Activated naive CD4-positive, alpha-beta T cell treated with anti-CD3 and anti-CD28 coated beads, Interleukin-2, amount 50 U/mL, for 72 hours (primary cell): ENCODE measurements at regions not wholly inside any gene's neighbourhood (a gene's known extent, or its start where the extent isn't known, plus 50 kb on each side); places are given as distances from the start of the nearest gene placed in this dataset.
"Not testable (repeated sequence)": the region's sequence is repeated elsewhere in the genome, so short reads cannot be mapped to it uniquely, and the experiment has no call there.

Experiments used
- ATAC-seq, 2 donors: fragments of 150-1000 bp; cut with Tn5 transposase; 2 replicates each; pipeline ENCODE4 v1.10.0; 2021; ENCODE audit warnings: mild to moderate bottlenecking in 2 of 2, moderate library complexity in 2 of 2
- DNase-seq, 2 donors: peaks; one replicate each; pipeline ENCODE4 v3.0.0; 2021 to 2022; ENCODE audit warnings: low spot score in 2 of 2
- H3K27ac Mint-ChIP-seq, 2 donors: one replicate each; pipeline ENCODE4 v1.8.0; 2022; ENCODE audit warnings: mild to moderate bottlenecking in 2 of 2, mixed read lengths in 2 of 2
- H3K36me3 Mint-ChIP-seq, 2 donors: one replicate each; pipeline ENCODE4 v1.8.0; 2022; ENCODE audit warnings: mixed read lengths in 2 of 2
- H3K9me3 Mint-ChIP-seq, 2 donors: one replicate each; pipeline ENCODE4 v1.8.0; 2022; ENCODE audit warnings: mixed read lengths in 2 of 2

DNA sequence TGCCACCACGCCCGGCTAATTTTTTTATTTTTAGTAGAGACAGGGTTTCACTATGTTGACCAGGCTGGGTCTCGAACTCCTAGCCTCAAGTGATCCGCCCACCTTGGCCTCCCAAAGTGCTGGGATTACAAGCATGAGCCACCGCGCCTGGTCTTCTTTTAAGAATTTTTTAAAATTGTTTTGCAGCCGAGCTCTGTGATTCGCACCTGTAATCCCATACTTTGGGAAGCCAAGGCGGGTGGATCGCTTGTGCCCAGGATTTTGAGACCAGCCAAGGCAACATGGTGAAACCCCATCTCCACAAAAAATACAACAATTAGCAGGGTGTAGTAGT lies 73.3 kb downstream of the SOX9 start:
- H3K27ac Mint-ChIP-seq, ATAC-seq, DNase-seq, H3K36me3 Mint-ChIP-seq: not testable (repeated sequence)
- peaks cover 9 to 11% of the 10 kb centered on the region in 2 donors for H3K9me3 Mint-ChIP-seq

DNA sequence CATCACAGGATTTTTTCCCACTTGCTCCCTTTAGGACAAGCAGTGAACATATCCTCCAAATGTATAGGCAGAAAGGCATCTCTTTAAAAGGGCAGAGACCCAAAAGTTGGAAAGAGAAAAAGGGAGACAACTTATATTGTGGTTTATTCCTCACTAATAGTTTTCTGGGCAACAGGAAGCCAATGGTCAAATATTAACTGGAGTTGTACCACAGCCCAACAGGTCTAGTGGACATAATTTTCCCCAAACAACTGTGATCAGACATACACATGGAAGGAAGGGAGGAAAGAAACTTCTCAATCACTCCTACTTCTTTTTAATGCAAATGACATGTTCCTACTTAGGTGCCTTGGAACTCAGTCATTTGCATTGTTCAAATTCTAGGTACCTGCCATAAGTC lies 78.4 kb downstream of the SOX9 start:
- H3K36me3 Mint-ChIP-seq, result peaks cover 0 to 4% of the 10 kb centered on the region in 2 donors
- no peak for DNase-seq
- no peak overlapping the region for H3K27ac Mint-ChIP-seq
- H3K9me3 Mint-ChIP-seq, result peaks cover 15 to 20% of the 10 kb centered on the region in 2 donors
- ATAC-seq, result no peak

DNA sequence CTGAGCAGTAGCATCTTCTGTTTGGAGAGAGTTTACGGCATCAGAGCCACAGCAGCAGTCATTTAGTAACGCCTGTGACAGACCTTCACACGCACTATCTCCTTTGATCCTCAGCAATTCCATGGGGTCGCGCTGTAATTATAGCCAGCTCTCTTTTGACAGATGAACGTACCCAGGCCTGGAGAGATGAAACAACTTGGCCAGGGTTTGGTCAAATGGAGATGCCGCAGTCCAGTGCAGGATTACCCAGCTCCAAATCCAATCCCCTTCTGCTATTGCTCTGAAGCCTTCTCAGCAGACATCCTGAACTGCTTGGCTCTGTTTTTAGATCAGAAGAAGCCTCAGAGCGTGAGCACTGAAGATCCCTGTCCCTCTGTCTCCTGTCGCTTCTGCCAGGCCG lies 83.9 kb downstream of the SOX9 start:
- Mint-ChIP-seq H3K27ac (no peak overlapping the region), H3K36me3 (peaks cover 0 to 4% of the 10 kb centered on the region in 2 donors), H3K9me3 (peaks cover 4 to 7% of the 10 kb centered on the region in 2 donors)
- no peak for DNase-seq
- ATAC-seq, result no peak

DNA sequence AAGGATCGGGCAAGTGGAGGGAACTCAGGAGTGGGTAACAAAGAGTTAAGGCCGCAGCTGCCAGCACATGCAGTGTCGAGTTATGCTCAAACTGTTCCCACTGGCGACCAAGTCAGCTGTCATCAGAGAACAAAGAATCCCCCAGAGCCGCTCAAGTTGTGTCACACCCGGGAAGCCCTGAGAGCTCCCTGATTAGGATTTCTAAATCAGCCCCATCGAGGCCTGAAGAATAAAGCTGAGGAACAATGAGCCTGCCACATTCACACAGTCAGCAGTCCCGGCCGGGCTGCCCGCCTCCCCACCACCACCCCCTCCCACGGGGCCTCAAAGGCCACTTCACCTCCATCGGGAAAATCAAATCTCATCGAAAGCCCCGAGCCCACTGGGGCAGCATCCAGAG lies 84.5 kb downstream of the SOX9 start:
- Mint-ChIP-seq H3K27ac (no peak overlapping the region), H3K36me3 (peaks cover 0 to 4% of the 10 kb centered on the region in 2 donors), H3K9me3 (peaks cover 3 to 4% of the 10 kb centered on the region in 2 donors)
- no peak for ATAC-seq
- DNase-seq, result no peak

DNA sequence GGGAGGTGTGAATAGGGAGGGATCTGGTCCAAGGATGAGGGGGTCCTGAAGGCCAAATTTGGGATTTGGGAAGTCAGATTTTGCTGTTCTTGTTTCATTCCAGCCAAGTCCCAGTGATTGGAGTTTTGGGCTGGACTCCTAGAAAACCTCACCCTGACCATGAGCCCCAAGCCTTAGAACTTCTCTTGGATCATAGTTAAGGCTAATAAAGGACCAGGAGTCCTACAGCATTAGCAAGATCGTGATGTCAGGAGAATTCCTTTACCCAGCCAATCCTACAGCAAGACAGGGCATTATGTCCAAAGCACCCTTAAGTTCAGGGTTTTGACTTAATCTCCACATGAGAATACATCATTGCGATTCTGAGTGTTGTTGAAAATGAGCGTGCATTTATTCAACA lies 85.0 kb downstream of the SOX9 start:
- no peak overlapping the region for H3K27ac Mint-ChIP-seq
- H3K9me3 Mint-ChIP-seq, result peaks cover 3 to 4% of the 10 kb centered on the region in 2 donors
- DNase-seq, result no peak
- ATAC-seq, result no peak
- peaks cover 0 to 4% of the 10 kb centered on the region in 2 donors for H3K36me3 Mint-ChIP-seq

DNA sequence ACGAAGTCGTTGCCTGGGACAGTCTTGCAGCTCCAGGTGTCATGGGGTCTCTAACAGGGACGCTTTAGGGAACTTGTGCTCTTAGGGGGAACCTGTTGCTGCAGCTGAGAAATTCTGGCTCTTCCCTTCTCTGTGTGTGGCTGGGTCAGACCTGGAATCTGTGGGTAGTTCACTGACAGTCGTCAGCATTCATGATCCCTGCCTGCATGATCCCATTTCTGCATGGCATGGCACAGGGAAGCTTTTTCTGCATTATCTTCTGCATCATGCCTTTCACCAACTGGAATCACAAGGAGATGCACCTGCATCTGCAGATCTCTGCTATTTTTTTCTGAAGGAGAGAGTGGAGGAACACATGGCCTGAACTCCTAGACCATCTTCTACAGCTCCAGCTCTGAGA lies 85.6 kb downstream of the SOX9 start:
- Mint-ChIP-seq H3K9me3 (peaks cover 3 to 4% of the 10 kb centered on the region in 2 donors), H3K36me3 (peaks cover 0 to 4% of the 10 kb centered on the region in 2 donors), H3K27ac (no peak overlapping the region)
- ATAC-seq (no peak), DNase-seq (no peak)

DNA sequence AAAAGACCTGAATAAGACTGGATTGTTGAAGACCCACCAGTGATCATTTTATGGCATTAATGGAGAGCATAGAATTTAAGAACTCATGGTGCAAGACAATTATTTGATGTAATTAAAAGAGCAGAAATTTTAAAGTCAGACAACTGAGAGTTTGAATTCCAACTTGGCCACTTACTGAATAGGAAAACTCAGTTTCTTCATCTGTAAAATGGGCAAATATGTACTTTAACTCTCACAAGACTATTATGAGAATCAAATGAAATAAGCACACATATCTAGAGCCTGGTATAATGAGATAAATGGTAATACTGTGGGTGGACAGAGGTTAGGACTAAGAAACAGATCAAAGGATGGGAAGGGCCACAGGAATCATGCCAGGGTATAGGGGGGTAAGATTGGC lies 88.0 kb downstream of the SOX9 start:
- H3K27ac Mint-ChIP-seq, result no peak overlapping the region
- no peak for ATAC-seq
- H3K36me3 Mint-ChIP-seq, result peaks cover 0 to 4% of the 10 kb centered on the region in 2 donors
- H3K9me3 Mint-ChIP-seq, result peaks cover 0 to 5% of the 10 kb centered on the region in 2 donors
- DNase-seq, result no peak

DNA sequence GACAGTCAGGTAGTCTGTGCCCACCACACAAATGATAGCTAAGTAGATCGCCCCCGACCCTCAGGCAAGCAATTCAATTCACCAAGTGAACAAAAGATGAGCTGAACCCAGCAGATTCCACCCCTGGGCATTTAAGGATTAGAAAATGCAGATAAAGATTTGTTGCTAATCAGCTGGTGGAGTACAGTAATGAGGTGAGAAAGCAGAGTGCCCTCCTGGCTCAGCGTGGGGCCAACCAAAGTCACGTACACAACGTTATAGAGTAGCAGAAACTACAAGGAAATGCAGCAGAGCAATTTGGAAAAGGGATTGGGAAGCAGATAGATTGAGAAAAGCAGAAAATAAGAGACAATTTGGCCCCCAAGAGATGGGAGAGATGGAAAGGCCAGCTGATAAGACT lies 91.2 kb downstream of the SOX9 start:
- H3K36me3 Mint-ChIP-seq, result no peaks in the 10 kb centered on the region
- ATAC-seq, result no peak

DNA sequence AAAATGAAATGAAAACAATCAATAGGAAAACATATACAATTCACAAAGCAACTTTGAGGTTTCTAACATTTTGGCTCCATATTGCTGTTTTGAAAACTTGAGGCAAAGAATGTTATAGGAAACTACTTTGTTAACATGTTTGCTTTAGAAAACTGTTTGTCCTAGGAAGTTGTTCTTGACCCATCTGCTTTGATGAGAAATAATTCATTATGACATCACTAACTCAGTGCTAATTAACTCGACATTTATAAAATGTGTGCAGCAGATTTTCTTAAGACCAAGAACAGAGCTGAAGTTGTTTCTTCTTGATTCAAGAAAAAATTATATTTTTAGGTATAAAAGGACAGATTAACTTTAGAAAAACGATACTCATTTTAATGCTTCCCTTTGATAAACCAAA lies 94.7 kb downstream of the SOX9 start:
- ATAC-seq (no peak), DNase-seq (no peak)
- H3K9me3 Mint-ChIP-seq, result peaks cover 5 to 9% of the 10 kb centered on the region in 2 donors
- H3K27ac Mint-ChIP-seq, result no peak overlapping the region
- H3K36me3 Mint-ChIP-seq, result peaks cover 6 to 10% of the 10 kb centered on the region in 2 donors

More for the DNA sequence above, 91.2 kb downstream of the SOX9 start:
- no peak for DNase-seq
- Mint-ChIP-seq H3K27ac (no peak overlapping the region), H3K9me3 (peaks cover 0 to 6% of the 10 kb centered on the region in 2 donors)

DNA sequence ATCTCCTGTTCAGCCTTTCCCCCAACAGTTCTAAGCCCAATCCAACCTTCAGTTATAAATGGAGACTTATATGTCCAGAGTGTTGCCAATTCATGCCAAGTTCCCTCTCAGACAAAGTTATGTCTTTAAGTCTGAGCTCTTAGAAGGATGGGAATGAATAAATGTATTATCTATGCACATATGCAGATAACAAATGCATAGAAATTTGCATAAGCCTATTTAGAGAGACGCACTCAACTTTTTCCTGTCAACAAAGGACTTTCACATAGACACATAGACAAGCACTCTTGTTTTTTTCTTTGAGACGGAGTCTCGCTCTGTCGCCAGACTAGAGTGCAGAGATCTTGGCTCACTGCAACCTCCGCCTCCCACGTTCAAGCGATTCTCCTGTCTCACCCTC lies 95.1 kb downstream of the SOX9 start:
- no peak for DNase-seq
- H3K9me3 Mint-ChIP-seq, result peaks cover 5 to 9% of the 10 kb centered on the region in 2 donors
- H3K36me3 Mint-ChIP-seq, result peaks cover 6 to 10% of the 10 kb centered on the region in 2 donors
- no peak overlapping the region for H3K27ac Mint-ChIP-seq
- ATAC-seq, result no peak

DNA sequence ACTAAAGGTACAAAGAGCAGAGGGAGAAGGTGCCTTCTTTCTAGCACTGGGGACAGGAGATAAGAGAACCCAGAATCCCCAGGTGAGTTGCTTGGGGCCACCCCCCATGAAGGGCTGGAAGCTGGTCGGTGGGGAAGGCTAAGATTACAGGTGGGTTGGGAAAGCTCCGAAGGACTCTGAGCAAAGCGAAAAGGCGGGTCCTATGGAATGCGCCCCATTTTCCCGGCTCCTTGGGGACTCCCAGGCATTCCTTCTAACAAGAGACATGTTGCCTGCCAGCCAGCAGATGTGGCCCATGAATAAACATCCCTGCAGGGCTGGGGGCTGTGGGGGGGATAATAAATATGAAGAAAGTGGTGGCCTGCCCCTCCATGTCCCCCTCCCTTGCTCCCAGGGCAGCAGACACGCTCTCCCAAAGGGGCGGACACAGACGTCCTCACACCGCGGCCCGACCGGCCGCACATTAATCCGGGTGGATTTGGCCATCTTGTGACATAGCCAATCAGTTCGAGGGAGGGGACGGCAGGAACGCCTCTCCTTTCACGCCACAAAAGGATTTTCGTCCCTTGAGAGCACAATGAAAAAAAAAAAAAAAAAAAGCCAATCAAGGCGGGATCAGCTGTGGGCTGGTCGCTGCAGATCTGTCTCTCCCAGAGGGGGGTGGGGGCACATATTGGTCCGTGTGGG lies 98.5 kb downstream of the SOX9 start:
- no peak for ATAC-seq
- peaks cover 6 to 10% of the 10 kb centered on the region in 2 donors for H3K36me3 Mint-ChIP-seq
- no peak for DNase-seq
- H3K27ac Mint-ChIP-seq, result no peak overlapping the region
- peaks cover 3 to 5% of the 10 kb centered on the region in 2 donors for H3K9me3 Mint-ChIP-seq

DNA sequence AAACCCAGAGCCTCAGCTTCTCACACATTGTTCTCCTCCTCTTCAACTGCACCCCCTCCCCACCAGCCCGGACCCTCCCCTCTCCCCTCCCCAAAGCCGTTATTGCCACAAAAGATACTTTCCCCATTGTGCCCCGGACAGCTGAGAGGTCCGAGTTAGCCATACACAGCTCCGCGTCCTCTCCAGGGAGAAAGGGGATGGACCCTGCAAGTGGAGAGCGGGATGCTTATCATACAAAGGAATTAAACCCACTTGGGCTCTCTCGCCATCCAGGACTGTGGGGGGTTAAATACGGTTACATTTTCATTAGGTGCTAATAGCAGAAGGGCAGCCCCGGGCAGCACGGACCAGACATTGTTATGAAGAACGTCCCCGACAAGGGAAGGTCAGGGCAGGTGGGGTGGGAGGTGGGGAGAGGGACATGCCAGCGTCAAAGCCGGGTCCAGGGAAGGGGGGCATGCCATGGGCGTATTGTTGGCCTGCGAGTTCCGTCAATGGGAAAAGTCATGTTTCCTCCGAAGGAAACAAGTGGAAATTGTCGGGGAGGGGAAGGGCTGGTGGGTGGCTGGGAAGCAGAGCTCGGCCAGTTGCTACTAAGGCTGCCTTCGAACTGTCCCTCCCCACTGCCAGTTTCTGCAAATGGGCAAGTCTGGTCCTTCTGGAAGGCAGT lies 99.1 kb downstream of the SOX9 start:
- H3K9me3 Mint-ChIP-seq, result peaks cover 3 to 6% of the 10 kb centered on the region in 2 donors
- ATAC-seq (no peak), DNase-seq (no peak)
- peaks cover 6 to 10% of the 10 kb centered on the region in 2 donors for H3K36me3 Mint-ChIP-seq
- no peak overlapping the region for H3K27ac Mint-ChIP-seq

DNA sequence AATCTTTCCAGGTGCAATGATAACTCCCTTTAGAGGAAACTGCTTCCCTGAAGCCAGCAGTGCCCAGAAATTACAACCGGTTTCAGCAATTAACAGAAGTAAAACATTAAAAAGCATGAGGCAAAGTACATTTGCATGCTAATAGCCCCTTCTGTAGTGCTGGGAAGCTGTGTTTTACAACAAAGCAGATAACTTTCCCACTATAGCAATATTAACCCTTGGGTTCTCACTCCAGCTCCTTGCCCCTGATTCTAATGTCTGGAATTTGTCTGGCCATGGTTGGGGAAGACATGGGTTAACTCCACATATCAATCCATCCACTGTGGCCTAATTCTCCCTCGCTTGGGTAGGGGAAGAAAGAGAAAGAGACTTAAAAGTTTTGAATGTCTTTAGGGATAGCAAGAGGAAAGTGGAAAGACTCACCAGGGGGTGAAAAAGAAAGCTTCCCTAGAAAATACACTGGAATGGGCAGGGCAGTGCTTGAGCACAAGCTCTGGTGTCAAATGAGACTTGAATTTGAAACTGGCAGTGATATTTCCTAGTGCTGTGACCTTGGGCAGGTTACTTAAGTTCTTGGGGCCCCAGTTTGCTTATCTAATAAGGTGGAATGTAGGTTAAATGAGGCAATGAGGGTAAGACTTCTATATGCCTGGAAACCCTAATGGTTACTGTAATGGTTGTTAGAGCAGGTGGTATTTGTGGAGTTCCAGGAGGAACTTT lies 102.0 kb downstream of the SOX9 start:
- H3K36me3 Mint-ChIP-seq, result peaks cover 6 to 10% of the 10 kb centered on the region in 2 donors
- peaks cover 3 to 9% of the 10 kb centered on the region in 2 donors for H3K9me3 Mint-ChIP-seq
- no peak overlapping the region for H3K27ac Mint-ChIP-seq
- DNase-seq (no peak), ATAC-seq (no peak)

DNA sequence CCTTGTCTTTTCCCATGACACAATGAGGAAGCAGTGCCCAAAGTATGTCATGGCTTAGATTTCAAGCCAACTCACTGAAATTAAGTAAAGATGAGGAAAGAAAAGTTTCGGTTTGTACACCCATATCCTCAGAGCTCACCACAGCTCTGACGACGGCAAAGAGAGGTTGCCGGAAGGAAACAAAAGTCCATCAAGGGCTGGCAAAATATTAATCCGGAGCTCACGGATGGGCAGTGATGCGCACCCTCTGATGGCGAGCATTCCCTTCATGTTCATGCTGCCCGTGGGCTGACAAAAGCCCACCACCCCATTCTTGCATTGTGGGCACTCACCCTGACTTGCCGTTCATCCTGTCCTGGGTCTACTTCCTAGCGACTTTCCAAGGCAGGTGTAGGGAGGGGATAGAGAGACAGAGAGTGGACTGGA lies 103.1 kb downstream of the SOX9 start:
- DNase-seq (no peak), ATAC-seq (no peak)
- H3K9me3 Mint-ChIP-seq, result peaks cover under 1 to 6% of the 10 kb centered on the region in 2 donors
- H3K27ac Mint-ChIP-seq, result no peak overlapping the region
- H3K36me3 Mint-ChIP-seq, result peaks cover 3 to 4% of the 10 kb centered on the region in 2 donors

DNA sequence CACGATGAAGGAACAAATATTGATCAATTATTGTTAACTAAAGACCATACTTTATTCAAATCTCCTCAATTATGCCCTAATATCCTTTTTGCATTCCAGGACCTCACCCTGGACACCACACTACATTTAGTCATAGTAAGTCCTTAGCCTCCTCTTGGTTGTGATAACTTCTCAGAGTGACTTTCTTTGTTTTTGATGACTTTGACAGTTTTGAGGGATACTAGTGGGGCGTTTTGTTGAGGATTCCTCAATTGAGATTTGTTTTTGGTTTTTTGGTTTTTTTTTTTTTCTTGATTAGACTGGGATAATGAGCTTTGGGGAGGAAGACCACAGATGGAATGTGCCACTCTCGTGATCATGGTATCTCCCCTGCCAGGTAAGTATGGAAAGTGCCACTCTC lies 105.5 kb downstream of the SOX9 start:
- ATAC-seq (no peak), DNase-seq (no peak)
- no peak overlapping the region for H3K27ac Mint-ChIP-seq
- peaks cover 0 to 4% of the 10 kb centered on the region in 2 donors for H3K9me3 Mint-ChIP-seq
- no peaks in the 10 kb centered on the region for H3K36me3 Mint-ChIP-seq

DNA sequence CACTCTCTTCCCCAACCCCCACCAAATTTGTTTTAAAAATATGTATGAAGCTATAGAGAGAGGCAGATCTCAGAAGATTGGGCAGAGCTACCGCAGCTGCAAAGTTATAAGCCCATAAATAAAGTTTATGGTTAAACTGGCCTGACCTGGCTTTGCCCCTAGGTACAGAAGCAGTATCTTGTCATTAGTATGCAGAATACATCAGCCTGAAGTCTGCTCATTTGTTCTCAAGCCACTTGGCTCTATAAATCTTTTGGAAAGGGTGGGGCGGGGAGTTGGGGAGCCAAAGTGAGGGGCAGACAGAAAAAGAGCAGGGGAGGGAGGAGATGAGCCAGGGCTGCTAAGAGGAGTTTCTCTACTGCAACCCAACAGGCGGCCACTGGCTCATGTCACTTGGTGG lies 113.2 kb downstream of the SOX9 start:
- peaks cover 0 to 6% of the 10 kb centered on the region in 2 donors for H3K36me3 Mint-ChIP-seq
- ATAC-seq (no peak), DNase-seq (no peak)
- peaks cover 4% of the 10 kb centered on the region in 2 donors for H3K9me3 Mint-ChIP-seq
- H3K27ac Mint-ChIP-seq, result no peak overlapping the region

DNA sequence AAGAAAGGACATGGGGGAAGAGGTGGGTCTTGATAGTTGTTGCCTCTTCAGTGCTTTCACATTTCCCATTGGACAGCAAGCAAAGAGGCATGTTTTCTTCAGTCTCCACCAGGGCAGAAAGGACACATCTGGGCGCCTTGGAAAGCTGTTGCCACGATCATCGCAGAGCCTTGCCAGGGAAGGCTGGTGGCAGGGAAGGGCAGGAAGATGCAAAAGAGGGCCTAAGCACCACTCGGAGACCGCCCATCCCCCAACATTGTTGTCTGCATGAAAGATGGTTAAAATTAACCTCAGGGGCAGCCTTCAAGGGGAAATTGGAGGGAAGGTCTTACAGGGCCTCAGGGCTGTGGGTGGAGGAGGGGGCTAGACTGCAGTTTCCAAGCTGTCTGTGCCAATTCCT lies 114.2 kb downstream of the SOX9 start:
- DNase-seq (no peak), ATAC-seq (no peak)
- Mint-ChIP-seq H3K9me3 (peaks cover 7 to 8% of the 10 kb centered on the region in 2 donors), H3K27ac (no peak overlapping the region), H3K36me3 (peaks cover 0 to 6% of the 10 kb centered on the region in 2 donors)
